ENCODE measurements at regions not wholly inside any gene's neighbourhood (a gene's known extent, or its start where the extent isn't known, plus 50 kb on each side); places are given as distances from the start of the nearest gene placed in this dataset.

DNA sequence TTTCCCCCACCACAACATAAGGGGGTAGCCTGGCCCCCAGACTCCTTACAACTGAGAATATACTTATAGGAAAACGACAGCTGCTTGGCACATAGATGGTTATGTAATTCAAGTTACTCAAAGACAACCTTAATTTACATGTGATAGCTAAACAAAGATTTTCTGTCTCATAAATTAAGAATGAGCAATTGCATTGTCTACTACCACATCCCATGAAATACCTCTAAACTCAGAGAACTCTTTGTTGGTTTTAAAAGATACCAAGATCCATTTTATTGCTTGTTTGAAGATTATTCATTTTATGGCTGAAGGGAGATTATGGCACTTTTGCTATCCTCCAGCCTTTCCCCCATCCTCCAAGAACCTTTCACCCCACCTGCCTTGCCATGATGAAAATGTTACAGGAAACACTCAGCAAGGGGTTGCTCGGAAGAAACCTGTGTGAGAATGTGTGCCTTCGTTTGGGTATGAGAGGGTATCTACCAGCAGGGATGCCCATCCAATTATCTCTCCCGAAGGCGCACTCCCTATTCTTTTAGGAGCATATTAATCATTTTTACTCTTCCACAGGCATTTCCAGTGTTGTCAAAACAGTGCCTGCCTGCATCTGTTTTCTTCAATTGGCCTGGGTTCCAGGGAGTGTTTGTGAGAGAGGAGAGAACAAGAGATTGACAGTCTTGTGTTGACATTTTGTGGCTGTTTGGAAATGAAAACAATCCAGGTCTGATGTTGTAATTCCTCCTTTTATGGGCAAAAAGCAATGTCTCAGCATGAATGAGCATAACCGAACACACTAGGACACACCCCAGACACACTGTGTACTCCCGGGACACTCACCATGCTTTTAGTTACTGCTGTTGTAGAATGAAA lies 208.0 kb upstream of the ANKRD55 start:
- POLR2A ChIA-PET (ENCODE audit: low non-redundant PET): no interaction called here
- peak; percentile 74 for DNase-seq (ENCODE audit: low spot score)
- no peak for TF ChIP-seq CTCF (conservative IDR thresholded peaks at IDR 0.05; ENCODE audit: low read depth)
- H3K27ac ChIP-seq: no peak overlapping the region
- CTCF ChIA-PET: interaction anchor here (0.9 kb wide), 1 partner anchor 397 kb away, joined by 4 read pairs; no protein-coding TSS in a partner anchor

DNA sequence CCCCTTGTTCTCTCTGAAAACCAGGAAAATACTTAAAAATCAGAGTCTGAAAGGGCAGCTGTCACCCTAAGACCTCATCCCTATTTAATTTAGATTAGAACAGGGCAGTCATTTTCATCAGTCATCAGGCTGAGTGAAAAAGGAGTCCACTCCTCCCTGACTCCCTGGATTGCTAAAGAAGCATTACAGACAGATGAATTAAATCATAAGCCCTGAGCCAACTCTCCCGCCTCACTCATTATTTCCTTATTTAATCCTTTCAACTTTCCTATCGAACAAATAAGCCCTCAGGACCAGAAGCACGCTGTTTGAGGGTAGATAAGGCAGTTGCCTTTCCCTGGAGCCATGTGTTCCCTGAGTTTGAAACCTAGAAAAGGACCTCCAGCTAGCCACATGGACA lies 201.9 kb upstream of the ANKRD55 start:
- POLR2A ChIA-PET (ENCODE audit: low non-redundant PET): no interaction called here
- CTCF ChIA-PET: no interaction called here
- TF ChIP-seq CTCF (conservative IDR thresholded peaks at IDR 0.05; ENCODE audit: low read depth): no peak
- DNase-seq (ENCODE audit: low spot score): no peak
- H3K27ac ChIP-seq: no peak overlapping the region

GRCh38 chr5:56433039-56433617 lies 200.0 kb upstream of the ANKRD55 start:
- no peak for DNase-seq (ENCODE audit: low spot score)
- CTCF ChIA-PET: no interaction called here
- POLR2A ChIA-PET (ENCODE audit: low non-redundant PET): no interaction called here
- TF ChIP-seq CTCF (conservative IDR thresholded peaks at IDR 0.05; ENCODE audit: low read depth): no peak
- H3K27ac ChIP-seq: no peak overlapping the region

DNA sequence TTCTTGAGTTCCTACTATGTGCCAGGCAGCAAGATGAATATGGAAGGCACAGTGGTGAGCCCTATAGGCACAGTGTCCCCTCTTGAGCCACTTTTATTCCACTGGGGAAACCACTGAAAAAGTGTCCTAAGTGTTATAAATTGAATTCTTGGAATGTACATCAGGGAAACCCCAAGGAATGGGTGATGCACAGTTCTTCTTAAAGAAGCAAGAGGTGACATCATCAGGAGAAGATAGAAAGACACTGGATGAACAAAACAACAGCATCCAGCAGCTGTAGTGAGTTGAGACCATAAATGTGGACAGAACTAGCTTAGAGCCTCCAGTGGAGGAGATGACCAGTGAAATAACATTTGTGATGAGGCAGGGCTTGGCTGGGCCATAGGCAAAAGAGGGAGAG lies 199.2 kb upstream of the ANKRD55 start:
- TF ChIP-seq CTCF (conservative IDR thresholded peaks at IDR 0.05; ENCODE audit: low read depth): no peak
- no peak overlapping the region for H3K27ac ChIP-seq
- POLR2A ChIA-PET (ENCODE audit: low non-redundant PET): no interaction called here
- CTCF ChIA-PET: interaction anchor here (1.1 kb wide), 1 partner anchor 95 kb away, joined by 3 read pairs; no protein-coding TSS in a partner anchor
- no peak for DNase-seq (ENCODE audit: low spot score)

DNA sequence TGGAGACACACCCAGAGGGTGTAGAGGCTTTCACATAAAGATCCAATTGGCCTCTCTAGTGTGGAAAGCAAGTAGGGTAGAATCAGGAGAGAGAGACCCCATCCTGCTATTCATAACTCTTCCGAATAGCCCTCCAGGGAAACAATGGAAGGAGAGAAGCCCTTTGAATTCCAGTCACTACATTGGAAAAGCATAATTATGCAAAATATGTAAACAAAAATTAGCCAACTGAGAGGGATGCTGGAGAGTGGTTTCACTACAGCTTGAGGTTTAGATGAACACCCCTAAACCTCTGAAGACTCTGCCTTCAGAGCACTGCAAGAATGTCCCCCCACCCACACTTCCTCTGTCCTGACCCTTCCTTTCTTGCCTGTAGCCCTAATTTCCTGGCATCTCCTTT lies 197.3 kb upstream of the ANKRD55 start:
- CTCF ChIA-PET: no interaction called here
- H3K27ac ChIP-seq: no peak overlapping the region
- TF ChIP-seq CTCF (conservative IDR thresholded peaks at IDR 0.05; ENCODE audit: low read depth): no peak
- DNase-seq (ENCODE audit: low spot score): no peak
- POLR2A ChIA-PET (ENCODE audit: low non-redundant PET): no interaction called here

DNA sequence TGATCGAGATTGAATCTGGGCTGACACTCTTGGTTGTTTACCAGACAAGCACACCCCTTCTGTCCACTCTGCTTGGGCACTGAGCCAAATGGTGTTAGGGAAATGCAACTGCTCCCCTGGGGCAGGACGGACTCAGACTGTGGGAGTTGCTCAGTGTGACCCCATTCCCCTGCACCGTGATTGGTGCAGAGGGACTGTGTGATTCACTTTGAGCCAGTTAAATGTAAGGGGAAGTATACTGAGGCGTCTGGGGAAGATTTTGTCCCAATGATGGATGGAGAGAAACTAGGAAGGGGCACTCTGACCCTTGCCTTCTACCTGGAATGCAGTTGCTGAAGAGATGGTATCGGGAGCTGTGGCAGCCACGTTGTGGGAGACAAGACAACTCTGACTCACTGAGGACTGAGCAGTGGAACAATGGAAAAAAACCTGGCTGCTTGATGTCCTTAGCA lies 196.0 kb upstream of the ANKRD55 start:
- no peak overlapping the region for H3K27ac ChIP-seq
- ChIA-PET CTCF (interaction anchor here (0.6 kb wide), 1 partner anchor 23 kb away, joined by 4 read pairs; no protein-coding TSS in a partner anchor), POLR2A (ENCODE audit: low non-redundant PET) (no interaction called here)
- TF ChIP-seq CTCF (conservative IDR thresholded peaks at IDR 0.05; ENCODE audit: low read depth): no peak
- DNase-seq (ENCODE audit: low spot score): no peak

All from RWPE1 (cell line).